ENCODE measurements at regions not wholly inside any gene's neighbourhood (a gene's known extent, or its start where the extent isn't known, plus 50 kb on each side); places are given as distances from the start of the nearest gene placed in this dataset.
"Not testable (repeated sequence)": the region's sequence is repeated elsewhere in the genome, so short reads cannot be mapped to it uniquely, and the experiment has no call there.

DNA sequence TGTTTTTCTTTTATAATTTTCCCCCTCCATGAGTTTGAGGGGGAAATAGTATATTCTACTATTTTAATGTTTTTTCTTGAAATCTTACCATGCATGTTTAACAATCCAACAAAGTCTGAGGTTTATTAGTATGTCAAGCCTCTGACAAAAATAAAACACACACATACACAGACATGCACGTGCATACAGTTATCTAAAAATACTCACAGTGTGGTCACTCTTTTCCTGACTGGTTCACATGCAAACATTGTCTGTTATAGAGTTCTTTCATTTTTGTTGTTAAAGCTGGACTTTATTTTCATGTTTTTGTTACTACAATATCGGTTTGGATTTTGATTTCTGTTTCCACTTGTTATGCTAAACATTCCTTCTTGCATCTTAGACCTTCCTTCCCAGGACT, 236.6 kb downstream of the MFSD1 start:
- no peak for DNase-seq (ENCODE audit: low read depth in 4 of 4, low spot score in 3 of 4)

- no peak for DNase-seq (ENCODE audit: low read depth in 4 of 4, low spot score in 3 of 4)
Observed at GRCh38 chr3:159039286-159039685, 237.4 kb downstream of the MFSD1 start.

GRCh38 chr3:159045279-159045885, 243.5 kb downstream of the MFSD1 start:
- DNase-seq (ENCODE audit: low read depth in 4 of 4, low spot score in 3 of 4) = no peak

DNA sequence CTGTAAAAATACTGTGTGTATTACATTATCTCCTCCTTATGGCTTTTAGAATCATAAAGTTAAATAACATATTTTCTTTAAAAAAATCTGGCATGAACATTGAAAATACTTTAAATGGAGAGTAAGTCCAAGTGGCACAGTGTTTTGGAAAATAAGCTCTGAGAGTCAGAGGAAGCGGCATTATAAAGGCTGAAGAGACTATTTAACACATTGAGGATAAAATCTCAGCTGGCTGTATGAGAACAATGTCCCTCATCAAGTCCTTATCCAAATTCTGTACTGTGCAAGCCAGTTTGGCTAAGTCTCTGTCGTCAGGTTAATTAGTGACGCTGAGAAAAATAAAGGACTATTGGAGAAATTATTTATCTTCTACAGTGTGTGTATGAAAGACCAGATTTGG, 245.5 kb downstream of the MFSD1 start:
- DNase-seq (ENCODE audit: low read depth in 4 of 4, low spot score in 3 of 4) = no peak

- DNase-seq (ENCODE audit: low read depth in 4 of 4, low spot score in 3 of 4) = not testable (repeated sequence)
Observed at GRCh38 chr3:159052494-159052893, 250.6 kb downstream of the MFSD1 start.

DNA sequence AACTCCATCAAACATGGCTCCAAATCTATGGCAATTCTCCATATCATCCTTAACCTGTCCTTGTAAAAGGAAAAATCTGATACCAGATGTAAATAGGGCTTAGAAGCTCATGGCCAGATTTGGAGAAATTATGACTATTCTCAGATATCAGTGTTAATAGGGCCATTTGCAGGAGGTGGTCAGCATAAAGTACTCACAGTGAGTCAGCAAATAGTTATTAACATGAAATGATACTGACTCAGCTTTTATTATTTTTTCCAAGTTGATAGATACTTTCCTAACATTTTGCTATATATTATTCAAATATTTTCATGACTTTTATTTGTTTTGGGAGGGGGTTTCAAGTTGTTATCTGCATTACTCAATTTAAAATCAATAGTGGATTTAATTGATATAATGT, 255.8 kb downstream of the MFSD1 start:
- DNase-seq (ENCODE audit: low read depth in 4 of 4, low spot score in 3 of 4) = no peak

DNA sequence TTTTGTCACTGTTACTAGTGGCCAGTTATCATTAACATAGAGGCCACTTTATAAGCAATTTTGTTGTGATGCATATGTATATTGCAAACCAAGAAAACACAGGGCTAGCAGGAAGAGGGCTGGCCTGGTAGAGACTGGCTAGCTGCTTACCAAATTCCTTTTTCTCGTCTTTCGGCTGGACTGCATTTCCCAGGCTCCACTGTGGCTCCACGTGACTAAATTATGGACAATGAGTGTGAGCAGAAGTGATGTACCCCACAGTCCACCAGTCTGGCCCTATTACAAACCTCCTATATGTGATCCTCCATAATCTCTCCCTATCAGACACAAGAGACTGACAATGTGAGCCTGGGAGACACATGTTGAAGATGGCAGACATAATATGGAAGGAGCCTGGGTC, 257.0 kb downstream of the MFSD1 start:
- DNase-seq (ENCODE audit: low read depth in 4 of 4, low spot score in 3 of 4) = no peak

DNA sequence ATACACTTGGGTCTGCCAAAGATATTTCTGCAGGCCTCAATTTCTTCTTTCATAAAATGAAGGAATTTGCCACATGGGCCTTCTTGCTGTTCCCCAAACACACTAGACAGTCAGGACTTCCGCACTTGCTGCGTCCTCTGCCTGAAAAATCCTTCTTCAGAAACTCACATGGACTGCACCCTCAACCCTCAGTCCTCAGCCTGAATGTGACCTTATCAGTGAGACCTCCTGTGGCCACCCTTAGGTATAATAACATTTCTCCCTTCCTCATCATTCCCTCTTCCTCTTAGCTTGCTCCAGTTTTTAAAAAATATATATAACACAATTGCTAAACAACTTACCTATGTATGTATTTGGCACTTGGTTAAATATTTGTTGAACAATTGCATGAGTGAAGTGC, 257.5 kb downstream of the MFSD1 start:
- DNase-seq (ENCODE audit: low read depth in 4 of 4, low spot score in 3 of 4) = no peak

DNA sequence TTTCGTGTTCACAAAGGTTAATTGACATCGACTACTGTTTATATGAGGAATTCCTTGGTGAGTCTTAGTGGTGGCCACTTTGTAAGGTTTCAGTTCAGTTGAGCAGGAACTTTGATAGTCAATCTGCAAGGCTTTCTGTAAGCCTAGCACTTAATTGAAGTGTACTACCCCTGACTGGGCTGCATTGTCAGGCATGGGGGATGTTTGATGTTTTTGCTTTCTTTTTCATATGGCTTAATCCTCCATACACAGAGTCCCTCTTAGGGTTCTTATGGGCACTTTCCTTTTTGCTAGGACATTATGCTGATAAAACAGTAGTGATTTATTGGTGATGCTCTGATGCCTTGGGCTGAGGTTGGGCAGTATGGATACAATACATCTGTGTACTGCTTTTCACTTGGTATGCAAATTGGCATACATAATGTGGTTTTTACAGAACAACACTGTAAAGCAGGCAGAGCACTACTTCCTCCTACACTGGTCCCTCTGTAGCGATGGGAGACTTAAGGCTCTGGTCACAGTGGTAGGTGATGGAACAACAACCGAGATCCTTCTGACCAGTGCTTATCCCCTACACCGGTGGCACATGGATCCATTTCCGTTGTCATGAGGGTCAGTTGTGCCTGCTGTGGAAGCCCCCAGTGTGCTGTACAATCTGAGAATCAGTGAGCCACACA, 261.0 kb downstream of the MFSD1 start:
- DNase-seq (ENCODE audit: low read depth in 4 of 4, low spot score in 3 of 4) = no peak

DNA sequence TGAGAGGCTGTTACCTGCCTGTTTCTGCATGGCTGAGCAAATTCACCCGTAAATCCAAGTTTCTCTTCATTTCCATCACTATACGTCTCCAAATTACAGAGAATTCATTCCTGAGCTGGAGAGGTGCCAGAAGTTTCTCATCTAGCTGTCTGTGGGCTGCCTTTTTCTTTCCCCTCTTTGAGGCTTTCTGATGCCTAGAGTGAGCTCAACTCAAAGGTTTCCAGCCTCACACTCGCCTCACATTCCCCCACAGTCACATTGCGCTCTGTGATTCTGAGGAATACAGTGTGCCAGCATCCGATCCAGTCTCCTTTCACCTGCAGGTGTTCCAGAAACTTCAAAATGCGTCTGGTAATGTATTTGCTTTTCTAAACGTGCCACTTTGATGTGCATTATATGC, 267.2 kb downstream of the MFSD1 start, which contains the start of gene IQCJ:
Gene IQCJ (plus strand): TSS at position 229 of the 400 bp plus-strand sequence.
- no peak for DNase-seq (ENCODE audit: low read depth in 4 of 4, low spot score in 3 of 4)

DNA sequence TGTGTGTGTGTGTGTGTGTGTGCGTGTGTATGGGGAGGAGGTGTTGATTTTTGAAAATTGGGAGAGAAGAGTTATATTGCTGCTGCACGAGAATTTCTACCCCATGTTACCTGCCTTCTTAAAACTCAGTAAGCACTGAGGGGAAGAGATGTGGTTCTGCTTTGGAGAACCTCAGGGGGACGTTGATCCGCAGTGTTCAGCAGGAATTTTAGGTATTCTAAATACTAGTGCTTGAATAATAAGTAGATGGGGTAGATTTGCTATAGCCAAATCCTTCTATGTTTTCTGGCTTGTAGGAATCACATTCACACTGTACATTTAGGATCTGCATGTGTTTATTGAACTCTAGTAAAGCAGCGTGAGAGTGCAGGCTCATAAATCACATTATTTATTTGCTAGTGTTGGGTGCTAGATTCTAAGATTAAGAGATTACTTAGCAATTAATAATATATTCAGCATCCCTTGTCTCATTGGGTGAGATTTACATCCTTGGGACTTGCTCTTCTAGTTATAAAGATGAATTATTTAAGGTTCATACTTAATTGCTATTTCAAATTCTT, 268.1 kb downstream of the MFSD1 start:
- DNase-seq (ENCODE audit: low read depth in 4 of 4, low spot score in 3 of 4) = no peak

- DNase-seq (ENCODE audit: low read depth in 4 of 4, low spot score in 3 of 4) = no peak
Observed at GRCh38 chr3:159074756-159075701, 273.2 kb downstream of the MFSD1 start.

- no peak for DNase-seq (ENCODE audit: low read depth in 4 of 4, low spot score in 3 of 4)
Observed at GRCh38 chr3:159077860-159078259, 276.0 kb downstream of the MFSD1 start.

DNA sequence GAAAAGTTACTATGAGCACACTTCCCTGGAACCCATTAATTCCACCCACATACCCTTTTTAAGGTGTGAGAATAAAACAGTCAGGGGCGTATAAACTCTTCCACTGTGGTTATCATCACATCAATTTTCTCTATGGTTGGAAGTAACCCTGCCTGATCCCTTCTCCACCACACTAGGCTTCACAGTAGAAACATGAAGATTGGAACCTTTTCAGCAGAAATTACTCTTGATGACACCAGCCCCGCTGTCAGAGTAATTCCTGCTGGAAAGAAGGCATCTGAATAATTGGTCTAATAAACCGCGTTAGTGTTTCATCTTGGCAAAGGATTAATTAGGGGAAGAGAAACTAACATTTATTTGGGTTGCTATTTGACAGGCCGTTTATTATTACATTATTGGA, 278.4 kb downstream of the MFSD1 start:
- DNase-seq (ENCODE audit: low read depth in 4 of 4, low spot score in 3 of 4) = no peak

- no peak for DNase-seq (ENCODE audit: low read depth in 4 of 4, low spot score in 3 of 4)
Observed at GRCh38 chr3:159080821-159081220, 279.0 kb downstream of the MFSD1 start.

GRCh38 chr3:159082519-159082918, 280.7 kb downstream of the MFSD1 start:
- DNase-seq (ENCODE audit: low read depth in 4 of 4, low spot score in 3 of 4) = no peak

GRCh38 chr3:159091936-159092335, 290.1 kb downstream of the MFSD1 start:
- DNase-seq (ENCODE audit: low read depth in 4 of 4, low spot score in 3 of 4) = no peak

GRCh38 chr3:159102001-159102400, 300.1 kb downstream of the MFSD1 start:
- no peak for DNase-seq (ENCODE audit: low read depth in 4 of 4, low spot score in 3 of 4)

DNA sequence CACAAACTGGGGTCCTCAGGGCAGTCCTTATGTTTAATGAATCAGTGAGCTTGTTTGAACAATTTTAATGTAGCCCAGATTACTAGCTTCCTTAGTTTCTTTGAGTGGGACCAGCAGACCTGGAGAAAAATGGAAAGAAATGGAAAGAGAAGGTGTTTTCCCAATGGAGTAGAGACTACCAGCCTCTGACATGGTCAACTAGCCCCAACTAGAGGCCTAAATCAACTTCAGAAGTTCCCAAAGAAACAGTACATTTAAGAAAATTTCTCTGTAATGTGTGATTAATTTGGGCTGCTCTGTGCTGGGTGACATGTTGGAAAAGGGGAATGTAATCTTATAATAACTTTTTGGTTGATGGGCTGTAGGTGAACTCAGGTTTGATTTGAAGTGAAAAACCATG, 310.9 kb downstream of the MFSD1 start:
- DNase-seq (ENCODE audit: low read depth in 4 of 4, low spot score in 3 of 4) = no peak

- no peak for DNase-seq (ENCODE audit: low read depth in 4 of 4, low spot score in 3 of 4)
Observed at GRCh38 chr3:159113221-159113875, 311.5 kb downstream of the MFSD1 start.

- no peak for DNase-seq (ENCODE audit: low read depth in 4 of 4, low spot score in 3 of 4)
Observed at GRCh38 chr3:159114582-159114981, 312.7 kb downstream of the MFSD1 start.

All from right renal pelvis (tissue), 4 donors.